ENCODE measurements at regions not wholly inside any gene's neighbourhood (a gene's known extent, or its start where the extent isn't known, plus 50 kb on each side); places are given as distances from the start of the nearest gene placed in this dataset.

DNA sequence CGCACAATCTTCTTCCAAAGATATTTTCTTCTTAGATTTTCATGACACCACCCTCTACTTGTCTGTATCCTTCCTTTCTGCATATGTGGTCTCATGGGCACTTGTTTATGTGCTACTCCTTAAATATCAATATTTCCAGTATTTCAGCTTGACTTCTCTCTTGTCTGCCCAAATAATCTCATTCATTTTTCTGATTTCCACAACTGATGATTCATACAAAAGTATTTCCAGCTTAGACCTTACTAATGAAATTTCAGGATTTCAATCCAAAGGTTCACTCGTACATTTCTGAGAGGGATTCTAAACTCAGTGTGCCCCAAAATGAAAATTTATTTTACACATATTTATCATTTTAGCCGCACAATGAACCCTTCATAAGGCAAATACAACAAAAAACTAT, 928.9 kb upstream of the C9orf72 start:
- TF ChIP-seq POLR2A (IDR thresholded peaks at IDR 0.05) = no peak
- TF ChIP-seq, protein P1, sequence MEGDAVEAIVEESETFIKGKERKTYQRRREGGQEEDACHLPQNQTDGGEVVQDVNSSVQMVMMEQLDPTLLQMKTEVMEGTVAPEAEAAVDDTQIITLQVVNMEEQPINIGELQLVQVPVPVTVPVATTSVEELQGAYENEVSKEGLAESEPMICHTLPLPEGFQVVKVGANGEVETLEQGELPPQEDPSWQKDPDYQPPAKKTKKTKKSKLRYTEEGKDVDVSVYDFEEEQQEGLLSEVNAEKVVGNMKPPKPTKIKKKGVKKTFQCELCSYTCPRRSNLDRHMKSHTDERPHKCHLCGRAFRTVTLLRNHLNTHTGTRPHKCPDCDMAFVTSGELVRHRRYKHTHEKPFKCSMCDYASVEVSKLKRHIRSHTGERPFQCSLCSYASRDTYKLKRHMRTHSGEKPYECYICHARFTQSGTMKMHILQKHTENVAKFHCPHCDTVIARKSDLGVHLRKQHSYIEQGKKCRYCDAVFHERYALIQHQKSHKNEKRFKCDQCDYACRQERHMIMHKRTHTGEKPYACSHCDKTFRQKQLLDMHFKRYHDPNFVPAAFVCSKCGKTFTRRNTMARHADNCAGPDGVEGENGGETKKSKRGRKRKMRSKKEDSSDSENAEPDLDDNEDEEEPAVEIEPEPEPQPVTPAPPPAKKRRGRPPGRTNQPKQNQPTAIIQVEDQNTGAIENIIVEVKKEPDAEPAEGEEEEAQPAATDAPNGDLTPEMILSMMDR (IDR thresholded peaks at IDR 0.05) = no peak
